ENCODE measurements at regions not wholly inside any gene's neighbourhood (a gene's known extent, or its start where the extent isn't known, plus 50 kb on each side); places are given as distances from the start of the nearest gene placed in this dataset.

DNA sequence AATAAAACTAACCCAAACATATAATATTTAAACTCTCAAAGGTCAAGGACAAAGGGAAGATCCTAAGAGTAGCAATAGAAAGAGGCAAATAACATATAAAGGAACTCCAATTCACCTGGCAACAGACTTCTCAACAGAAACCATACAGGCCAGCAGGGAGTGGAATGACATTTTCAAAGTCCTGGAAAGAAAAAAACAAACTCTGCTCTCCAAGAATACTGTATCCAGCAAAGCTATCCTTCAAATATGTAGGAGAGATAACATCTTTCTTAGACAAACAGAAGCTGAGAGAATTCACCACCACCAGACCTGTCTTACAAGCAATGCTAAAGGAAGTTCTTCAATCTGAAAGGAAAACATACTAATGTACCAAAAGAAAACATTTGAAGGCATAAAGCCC, 51.5 kb upstream of the TMEM158 start:
- Histone ChIP-seq H3K27ac (ENCODE audit: low read length) (no peak overlapping the region), H3K4me1 (ENCODE audit: control insufficient read depth, insufficient read depth, low read length) (no peaks in the 10 kb centered on the region), H3K9me3 (ENCODE audit: control insufficient read depth, low read length) (peaks cover 2% of the 10 kb centered on the region), H3K4me3 (ENCODE audit: low read length) (no peak overlapping the region), H3K27me3 (ENCODE audit: control insufficient read depth, insufficient read depth) (no peaks in the 10 kb centered on the region)
- DNase-seq: no peak
- ATAC-seq: no peak
- intact Hi-C loops (cut with DNase I): no loop called here

DNA sequence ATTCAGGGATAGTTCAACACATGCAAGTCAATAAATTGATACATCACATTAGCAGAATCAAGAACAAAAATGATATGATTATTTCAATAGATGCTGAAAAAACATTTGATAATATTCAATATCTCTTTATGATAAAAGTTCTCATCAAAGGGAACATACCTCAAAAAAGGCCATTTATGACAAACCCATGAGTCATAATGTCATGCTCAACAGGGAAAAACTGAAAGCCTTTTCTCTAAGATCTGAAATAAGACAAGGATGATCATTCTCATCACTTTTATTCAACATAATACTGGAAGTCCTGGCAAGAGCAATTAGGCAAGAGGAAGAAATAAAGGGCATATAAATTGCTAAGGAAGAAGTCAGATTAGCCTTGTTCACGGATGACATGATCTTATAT, 54.1 kb upstream of the TMEM158 start:
- Histone ChIP-seq H3K4me1 (ENCODE audit: control insufficient read depth, insufficient read depth, low read length) (no peaks in the 10 kb centered on the region), H3K9me3 (ENCODE audit: control insufficient read depth, low read length) (peaks cover 2% of the 10 kb centered on the region), H3K27ac (ENCODE audit: low read length) (no peak overlapping the region), H3K27me3 (ENCODE audit: control insufficient read depth, insufficient read depth) (no peaks in the 10 kb centered on the region), H3K4me3 (ENCODE audit: low read length) (no peak overlapping the region)
- 82% methylated on average over 1 of the region's 1 CpG for WGBS
- DNase-seq (no peak), ATAC-seq (no peak)
- intact Hi-C loops (cut with DNase I): no loop called here

DNA sequence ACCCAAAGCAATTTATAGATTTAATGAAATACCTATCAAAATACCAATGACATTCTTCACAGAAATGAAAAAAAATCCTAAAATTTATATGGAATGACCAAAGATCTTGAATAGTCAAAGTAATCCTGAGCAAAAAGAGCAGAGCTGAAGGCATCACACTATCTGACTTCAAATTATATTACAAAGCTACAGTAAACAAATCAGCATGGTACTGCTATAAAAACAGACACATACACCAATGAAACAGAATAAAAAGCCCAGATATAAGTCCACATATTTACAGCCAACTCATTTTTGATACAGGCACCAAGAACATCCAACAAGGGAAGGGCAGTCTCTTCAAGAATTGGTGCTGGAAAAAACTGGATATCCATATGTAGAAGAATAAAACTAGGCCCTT, 54.9 kb upstream of the TMEM158 start:
- intact Hi-C loops (cut with DNase I): no loop called here
- ATAC-seq (no peak), DNase-seq (no peak)
- Histone ChIP-seq H3K27me3 (ENCODE audit: control insufficient read depth, insufficient read depth) (no peaks in the 10 kb centered on the region), H3K9me3 (ENCODE audit: control insufficient read depth, low read length) (peaks cover 2% of the 10 kb centered on the region), H3K4me3 (ENCODE audit: low read length) (no peak overlapping the region), H3K4me1 (ENCODE audit: control insufficient read depth, insufficient read depth, low read length) (no peaks in the 10 kb centered on the region), H3K27ac (ENCODE audit: low read length) (no peak overlapping the region)

DNA sequence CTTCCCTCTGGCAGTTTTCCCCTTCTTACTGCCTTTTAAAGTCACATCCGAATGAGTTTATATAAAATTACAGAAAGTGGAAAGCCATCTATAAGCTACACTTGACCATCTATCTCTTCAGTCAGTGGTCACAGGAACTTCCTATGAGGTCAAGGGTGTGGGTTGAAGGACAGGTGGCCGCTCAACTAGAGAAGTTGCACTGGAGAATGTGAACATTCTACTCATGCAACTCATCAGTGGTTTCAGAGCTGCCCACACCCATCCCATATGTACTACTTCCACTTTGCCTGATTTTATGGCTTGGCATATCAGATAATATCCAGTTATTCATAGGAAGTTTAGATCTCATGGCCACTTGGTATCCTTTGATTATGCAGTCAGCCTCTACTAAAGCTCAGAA, 57.4 kb upstream of the TMEM158 start:
- no peaks in the 10 kb centered on the region for H3K9me3 ChIP-seq (ENCODE audit: control insufficient read depth, low read length)
- H3K27me3 ChIP-seq (ENCODE audit: control insufficient read depth, insufficient read depth): no peaks in the 10 kb centered on the region
- ATAC-seq (no peak), DNase-seq (no peak)
- intact Hi-C loops (cut with DNase I): no loop called here
- H3K4me1 ChIP-seq (ENCODE audit: control insufficient read depth, insufficient read depth, low read length): no peaks in the 10 kb centered on the region
- no peak overlapping the region for H3K4me3 ChIP-seq (ENCODE audit: low read length)
- H3K27ac ChIP-seq (ENCODE audit: low read length): no peak overlapping the region
- WGBS: 78% methylated on average over 2 of the region's 2 CpGs

DNA sequence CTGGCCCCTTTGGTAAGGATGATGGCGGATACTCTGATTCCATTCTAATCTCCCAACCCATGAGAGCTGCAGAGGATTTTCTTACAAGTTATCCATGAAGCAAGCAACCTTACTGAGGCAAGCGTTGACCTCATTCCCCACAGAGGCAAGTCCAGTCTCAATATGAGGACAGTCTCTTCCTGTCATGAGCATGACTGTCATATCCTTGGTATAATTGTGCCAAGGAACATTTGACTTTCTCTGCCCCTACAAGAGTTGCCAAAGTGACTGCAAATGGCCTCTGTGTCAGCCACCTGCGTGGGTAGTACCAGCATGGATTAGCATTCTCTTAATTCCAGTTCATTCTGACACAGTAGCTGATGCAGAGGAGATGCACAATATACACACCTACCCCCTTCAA, 71.2 kb upstream of the TMEM158 start:
- intact Hi-C loops (cut with DNase I): no loop called here
- 87% methylated on average over 3 of the region's 3 CpGs for WGBS
- no peak for DNase-seq
- no peak for ATAC-seq
- Histone ChIP-seq H3K9me3 (ENCODE audit: control insufficient read depth, low read length) (no peaks in the 10 kb centered on the region), H3K4me3 (ENCODE audit: low read length) (no peak overlapping the region), H3K27ac (ENCODE audit: low read length) (no peak overlapping the region), H3K27me3 (ENCODE audit: control insufficient read depth, insufficient read depth) (no peaks in the 10 kb centered on the region), H3K4me1 (ENCODE audit: control insufficient read depth, insufficient read depth, low read length) (no peaks in the 10 kb centered on the region)

DNA sequence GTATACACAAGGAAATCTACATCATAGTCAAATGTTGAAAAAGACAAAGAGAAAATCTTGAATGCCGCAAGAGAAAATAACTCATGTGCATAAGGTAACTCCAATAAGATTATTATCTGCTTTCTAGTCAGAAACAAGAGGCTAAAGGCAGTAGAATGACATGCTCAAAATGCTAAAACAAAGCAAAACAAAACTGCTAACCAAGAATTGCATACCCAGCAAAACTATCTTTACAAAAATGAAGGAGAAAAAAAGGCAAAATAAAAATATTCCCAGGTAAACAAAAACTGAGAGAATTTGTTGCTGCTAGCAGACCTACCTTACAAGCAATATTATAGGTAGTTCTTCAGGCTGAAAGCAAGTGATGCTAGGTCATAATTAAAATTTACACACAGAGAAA, 76.4 kb upstream of the TMEM158 start:
- Histone ChIP-seq H3K27ac (ENCODE audit: low read length) (no peak overlapping the region), H3K4me1 (ENCODE audit: control insufficient read depth, insufficient read depth, low read length) (no peaks in the 10 kb centered on the region), H3K4me3 (ENCODE audit: low read length) (no peak overlapping the region), H3K9me3 (ENCODE audit: control insufficient read depth, low read length) (no peaks in the 10 kb centered on the region), H3K27me3 (ENCODE audit: control insufficient read depth, insufficient read depth) (no peaks in the 10 kb centered on the region)
- ATAC-seq (no peak), DNase-seq (no peak)
- intact Hi-C loops (cut with DNase I): no loop called here
- WGBS: 100% methylated on average over 1 of the region's 1 CpG

DNA sequence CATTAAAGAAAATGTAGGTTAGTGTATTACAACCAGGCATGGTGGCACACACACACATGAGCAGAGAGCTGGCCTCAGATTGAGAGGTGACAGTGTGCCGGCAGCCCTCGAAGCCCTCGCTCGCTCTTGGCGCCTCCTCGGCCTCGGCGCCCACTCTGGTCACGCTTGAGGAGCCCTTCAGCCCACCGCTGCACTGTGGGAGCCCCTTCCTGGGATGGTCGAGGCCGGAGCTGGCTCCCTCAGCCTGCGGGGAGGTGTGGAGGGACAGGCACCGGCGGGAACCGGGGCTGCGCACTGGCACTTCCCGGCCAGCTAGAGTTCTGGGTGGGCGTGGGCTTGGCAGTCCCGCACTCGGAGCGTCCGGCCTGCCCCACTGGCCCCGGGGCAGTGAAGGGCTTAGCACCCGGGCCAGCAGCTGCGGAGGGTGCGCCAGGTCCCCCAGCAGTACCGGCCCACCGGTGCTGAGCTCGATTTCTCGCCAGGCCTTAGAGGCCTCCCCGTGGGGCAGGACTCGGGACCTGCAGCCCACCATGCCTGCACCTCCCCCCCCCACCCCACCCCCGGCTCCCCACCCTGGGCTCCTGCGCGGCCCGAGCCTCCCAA, 80.4 kb upstream of the TMEM158 start:
- no peak for ATAC-seq
- WGBS: 96% methylated on average over 37 of the region's 37 CpGs
- Histone ChIP-seq H3K4me3 (ENCODE audit: low read length) (no peak overlapping the region), H3K27me3 (ENCODE audit: control insufficient read depth, insufficient read depth) (no peaks in the 10 kb centered on the region), H3K9me3 (ENCODE audit: control insufficient read depth, low read length) (no peaks in the 10 kb centered on the region), H3K4me1 (ENCODE audit: control insufficient read depth, insufficient read depth, low read length) (no peaks in the 10 kb centered on the region), H3K27ac (ENCODE audit: low read length) (no peak overlapping the region)
- peak in 1 of 3 donors; percentile 47 for DNase-seq
- intact Hi-C loops (cut with DNase I): no loop called here

DNA sequence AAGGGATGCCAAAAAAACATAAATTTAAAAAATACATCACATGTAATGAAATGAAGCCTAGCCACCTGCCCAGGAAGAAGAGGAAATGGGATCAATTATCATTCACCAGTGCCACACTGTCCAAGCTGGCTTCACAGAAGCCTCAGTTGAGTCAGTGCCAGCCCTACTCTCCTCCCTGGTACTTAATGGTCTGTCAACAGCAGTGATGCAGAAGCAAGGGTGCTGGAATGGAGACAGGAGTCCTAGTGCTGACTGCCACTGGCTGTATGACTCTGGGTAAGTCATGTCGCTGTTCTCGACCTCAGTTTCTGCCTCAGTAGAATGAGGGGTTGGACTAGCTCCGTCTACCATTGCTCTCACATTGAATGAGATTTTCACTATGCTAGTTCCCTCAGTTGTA, 78.5 kb upstream of the LARS2 start:
- Histone ChIP-seq H3K27ac (ENCODE audit: low read length) (no peak overlapping the region), H3K27me3 (ENCODE audit: control insufficient read depth, insufficient read depth) (no peaks in the 10 kb centered on the region), H3K4me1 (ENCODE audit: control insufficient read depth, insufficient read depth, low read length) (no peaks in the 10 kb centered on the region), H3K4me3 (ENCODE audit: low read length) (no peak overlapping the region), H3K9me3 (ENCODE audit: control insufficient read depth, low read length) (no peaks in the 10 kb centered on the region)
- ATAC-seq (no peak), DNase-seq (no peak)
- WGBS: 87% methylated on average over 3 of the region's 3 CpGs
- intact Hi-C loops (cut with DNase I): no loop called here

DNA sequence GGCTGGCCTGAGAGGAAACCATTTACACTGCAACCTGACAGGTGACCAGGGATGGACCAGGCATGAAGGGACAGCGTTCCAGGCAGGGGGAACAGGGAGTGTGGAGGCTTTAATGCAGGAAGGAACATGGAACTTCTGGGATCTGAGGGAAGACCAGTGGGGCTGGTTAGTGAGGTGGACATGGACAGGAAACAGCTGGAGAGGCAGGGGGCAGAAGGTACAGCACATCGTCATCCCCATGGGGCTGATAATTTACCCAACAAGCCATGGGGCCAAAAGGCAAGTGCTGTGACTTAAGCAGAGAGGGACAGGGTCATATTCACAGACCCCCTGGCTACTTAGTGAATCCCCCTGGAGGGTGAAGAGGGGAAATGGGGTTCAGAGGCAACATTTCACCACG, 77.0 kb upstream of the LARS2 start:
- Histone ChIP-seq H3K4me3 (ENCODE audit: low read length) (no peak overlapping the region), H3K9me3 (ENCODE audit: control insufficient read depth, low read length) (no peaks in the 10 kb centered on the region), H3K27me3 (ENCODE audit: control insufficient read depth, insufficient read depth) (no peaks in the 10 kb centered on the region), H3K4me1 (ENCODE audit: control insufficient read depth, insufficient read depth, low read length) (no peaks in the 10 kb centered on the region), H3K27ac (ENCODE audit: low read length) (no peak overlapping the region)
- 21% methylated on average over 3 of the region's 3 CpGs for WGBS
- ATAC-seq: no peak
- DNase-seq: no peak
- intact Hi-C loops (cut with DNase I): no loop called here

DNA sequence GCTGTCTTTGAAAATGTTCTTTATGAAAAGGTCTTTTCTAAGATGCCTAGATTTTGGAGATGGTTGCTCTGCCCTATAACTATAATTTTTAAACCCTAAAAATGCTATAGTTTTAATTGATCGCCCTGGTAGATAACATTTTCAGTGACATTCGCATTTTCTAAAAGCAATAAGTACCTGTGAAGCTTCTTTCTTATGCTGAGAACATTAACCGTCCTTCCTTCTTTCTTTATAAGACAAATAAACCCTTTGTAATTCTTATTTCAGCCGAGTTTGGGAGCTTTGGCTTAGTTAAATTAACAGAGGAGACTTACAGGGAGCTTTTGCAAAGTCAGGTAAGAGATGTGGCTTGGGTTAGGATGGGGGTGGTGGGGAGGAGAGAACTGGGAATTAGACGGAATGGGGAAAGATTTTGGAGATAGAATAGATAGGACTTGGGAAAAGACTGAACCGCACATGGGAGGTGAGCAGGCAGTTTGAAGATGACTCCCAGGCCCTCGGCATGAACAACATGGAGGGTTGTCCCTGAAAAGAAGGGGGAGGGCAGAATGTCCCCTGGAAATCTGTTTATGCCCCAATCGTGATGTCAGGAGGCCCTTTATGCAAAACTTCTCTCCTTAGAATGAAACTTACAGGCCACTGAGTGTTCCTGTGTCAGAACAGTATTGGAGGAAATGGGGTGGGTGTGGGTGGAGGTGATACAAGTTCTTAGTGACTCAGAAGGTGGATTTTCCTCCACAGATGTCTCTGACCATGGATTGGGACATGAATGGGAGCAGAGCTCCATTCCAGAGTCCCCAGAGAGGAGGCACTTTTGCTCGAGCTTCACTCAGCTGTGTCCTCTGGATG, 76.2 kb upstream of the LARS2 start:
- H3K27me3 ChIP-seq (ENCODE audit: control insufficient read depth, insufficient read depth): no peaks in the 10 kb centered on the region
- H3K27ac ChIP-seq (ENCODE audit: low read length): no peak overlapping the region
- no peaks in the 10 kb centered on the region for H3K9me3 ChIP-seq (ENCODE audit: control insufficient read depth, low read length)
- WGBS: 35% methylated on average over 9 of the region's 9 CpGs
- H3K4me1 ChIP-seq (ENCODE audit: control insufficient read depth, insufficient read depth, low read length): no peaks in the 10 kb centered on the region
- ATAC-seq (no peak), DNase-seq (no peak)
- intact Hi-C loops (cut with DNase I): no loop called here
- H3K4me3 ChIP-seq (ENCODE audit: low read length): no peak overlapping the region

DNA sequence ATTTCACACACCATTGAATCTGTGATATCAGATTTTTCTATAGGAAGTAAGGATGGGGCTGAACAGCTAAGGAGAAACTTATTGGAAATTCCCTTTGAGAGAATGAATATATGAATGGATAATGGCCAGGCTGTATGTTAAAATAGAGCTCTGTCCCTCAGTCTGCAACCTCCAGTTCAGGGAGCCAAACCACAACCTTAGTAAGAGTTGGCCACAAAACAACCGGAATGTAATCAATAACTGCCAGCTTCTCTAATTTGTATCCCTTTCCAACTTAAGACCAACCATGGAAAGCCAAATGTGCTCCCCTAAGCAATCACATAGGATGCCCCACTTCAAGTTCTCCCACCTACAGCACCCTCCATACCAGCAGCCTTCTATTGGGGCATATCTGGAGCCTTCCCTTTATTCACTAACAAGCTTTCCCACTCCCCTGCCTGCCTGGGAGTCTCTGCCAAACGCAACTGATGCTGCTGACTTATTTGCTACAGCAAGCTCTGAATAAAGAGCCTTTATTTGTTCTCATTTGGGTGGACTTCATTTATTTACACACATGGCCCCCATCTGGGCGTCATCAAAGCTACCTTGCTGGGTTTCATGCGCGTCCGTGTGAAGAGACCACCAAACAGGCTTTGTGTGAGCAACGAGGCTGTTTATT, 75.4 kb upstream of the LARS2 start:
- 35% methylated on average over 7 of the region's 7 CpGs for WGBS
- Histone ChIP-seq H3K4me3 (ENCODE audit: low read length) (no peak overlapping the region), H3K9me3 (ENCODE audit: control insufficient read depth, low read length) (no peaks in the 10 kb centered on the region), H3K27ac (ENCODE audit: low read length) (no peak overlapping the region), H3K27me3 (ENCODE audit: control insufficient read depth, insufficient read depth) (no peaks in the 10 kb centered on the region), H3K4me1 (ENCODE audit: control insufficient read depth, insufficient read depth, low read length) (no peaks in the 10 kb centered on the region)
- ATAC-seq (no peak), DNase-seq (no peak)
- intact Hi-C loops (cut with DNase I): no loop called here
